Keratinocyte (primary cell): ENCODE measurements at regions not wholly inside any gene's neighbourhood (a gene's known extent, or its start where the extent isn't known, plus 50 kb on each side); places are given as distances from the start of the nearest gene placed in this dataset.

Experiments
- DNase-seq: peaks from one replicate; pipeline ENCODE4 v3.0.0-alpha.2; 2011; ENCODE audit warnings: low read depth, missing footprints, low spot score
- FAIRE-seq: peaks from 2 replicates; lab custom pipeline; 2011; peaks lifted over from hg19 to GRCh38; lab: Jason Lieb, UNC
- H2AFZ ChIP-seq: 2 replicates; pipeline ENCODE4 v1.6.0; 2012; ENCODE audit warnings: low read length, control low read depth, inconsistent platforms; ENCODE audit not compliant: control insufficient read depth
- H3K27ac ChIP-seq: 2 replicates; pipeline ENCODE4 v1.5.1; 2011; ENCODE audit warnings: low read length; ENCODE audit not compliant: control insufficient read depth, insufficient read depth
- H3K27me3 ChIP-seq: 3 replicates; pipeline ENCODE4 v1.6.0; 2011; ENCODE audit warnings: low read length; ENCODE audit not compliant: control insufficient read depth, insufficient read depth; ENCODE audit errors: extremely low read depth
- H3K36me3 ChIP-seq, 2 experiments: 2 replicates in 1 of 2; 3 replicates in 1 of 2; pipeline ENCODE4 v1.5.1; 2011; ENCODE audit warnings: low read length in 2 of 2, mild to moderate bottlenecking in 1 of 2; ENCODE audit not compliant: control insufficient read depth in 2 of 2, insufficient read depth in 2 of 2; ENCODE audit errors: extremely low read depth in 1 of 2
- H3K4me1 ChIP-seq: 3 replicates; pipeline ENCODE4 v1.5.1; 2011; ENCODE audit warnings: low read length; ENCODE audit not compliant: control insufficient read depth, insufficient read depth; ENCODE audit errors: extremely low read depth
- H3K4me2 ChIP-seq: 3 replicates; pipeline ENCODE4 v1.6.0; 2011; ENCODE audit warnings: low read depth, low read length; ENCODE audit not compliant: control insufficient read depth, insufficient read depth; ENCODE audit errors: extremely low read depth
- H3K4me3 ChIP-seq, 3 experiments: fragments of 200-600 bp in 1 of 3; sonication (generic) in 1 of 3; 2 replicates in 2 of 3; 3 replicates in 1 of 3; pipeline ENCODE4 v1.5.1; 2011 to 2016; ENCODE audit warnings: low read length in 3 of 3, mild to moderate bottlenecking in 3 of 3, control low read depth in 2 of 3, inconsistent platforms in 1 of 3, low read depth in 1 of 3, mixed read lengths in 1 of 3, mixed run types in 1 of 3, moderate library complexity in 1 of 3; ENCODE audit not compliant: control insufficient read depth in 2 of 3, insufficient read depth in 2 of 3; ENCODE audit errors: extremely low read depth in 1 of 3
- H3K79me2 ChIP-seq: 2 replicates; pipeline ENCODE4 v1.6.0; 2012; ENCODE audit warnings: low read length; ENCODE audit not compliant: control insufficient read depth, insufficient read depth
- H3K9ac ChIP-seq: 3 replicates; pipeline ENCODE4 v1.6.0; 2011; ENCODE audit warnings: low read length; ENCODE audit not compliant: control insufficient read depth, insufficient read depth; ENCODE audit errors: extremely low read depth
- H3K9me1 ChIP-seq: 3 replicates; pipeline ENCODE4 v1.6.0; 2011; ENCODE audit warnings: low read length; ENCODE audit not compliant: control insufficient read depth, insufficient read depth; ENCODE audit errors: extremely low read depth
- H3K9me3 ChIP-seq: 2 replicates; pipeline ENCODE4 v1.5.1; 2012; ENCODE audit warnings: low read depth, low read length; ENCODE audit not compliant: control insufficient read depth
- H4K20me1 ChIP-seq: 3 replicates; pipeline ENCODE4 v1.6.0; 2011; ENCODE audit warnings: low read length; ENCODE audit not compliant: control insufficient read depth, insufficient read depth; ENCODE audit errors: extremely low read depth
- EZH2 ChIP-seq: IDR thresholded peaks from one replicate; pipeline ENCODE4 v1.6.1; 2012; ENCODE audit warnings: inconsistent platforms, mild to moderate bottlenecking, low read length, moderate library complexity
- dilution Hi-C: fragments of 300-500 bp; cut with MboI; formaldehyde crosslinking; loops from one replicate; pipeline ENCODE4 v1.7.0; 2020; ENCODE audit warnings: low sequenced_read_pairs; ENCODE audit not compliant: extremely low pct_ligation_motif_present
- TF ChIP-seq, protein P1 (sequence below), 3 experiments: IDR thresholded peaks in 1 of 3; conservative IDR thresholded peaks in 1 of 3; optimal IDR thresholded peaks in 1 of 3; 2 replicates in 2 of 3; 3 replicates in 1 of 3; pipeline versions ENCODE3 to v1.5.1; 2011; ENCODE audit warnings: low read length in 3 of 3, mild to moderate bottlenecking in 3 of 3, moderate library complexity in 2 of 3, control low read depth in 1 of 3, inconsistent platforms in 1 of 3; ENCODE audit not compliant: insufficient read depth in 2 of 3; ENCODE audit errors: extremely low read depth in 1 of 3

GRCh38 chr12:58064666-58065065, 123.3 kb downstream of the ATP23 start:
- no peaks in the 10 kb centered on the region for H3K9me3 ChIP-seq
- no peak overlapping the region for H3K4me2 ChIP-seq
- H2AFZ ChIP-seq = no peak overlapping the region
- H4K20me1 ChIP-seq = no peaks in the 10 kb centered on the region
- no peak overlapping the region for H3K4me3 ChIP-seq
- peaks cover 37% of the 10 kb centered on the region for H3K4me1 ChIP-seq
- H3K79me2 ChIP-seq = no peaks in the 10 kb centered on the region
- H3K27me3 ChIP-seq = no peaks in the 10 kb centered on the region
- TF ChIP-seq, protein P1, sequence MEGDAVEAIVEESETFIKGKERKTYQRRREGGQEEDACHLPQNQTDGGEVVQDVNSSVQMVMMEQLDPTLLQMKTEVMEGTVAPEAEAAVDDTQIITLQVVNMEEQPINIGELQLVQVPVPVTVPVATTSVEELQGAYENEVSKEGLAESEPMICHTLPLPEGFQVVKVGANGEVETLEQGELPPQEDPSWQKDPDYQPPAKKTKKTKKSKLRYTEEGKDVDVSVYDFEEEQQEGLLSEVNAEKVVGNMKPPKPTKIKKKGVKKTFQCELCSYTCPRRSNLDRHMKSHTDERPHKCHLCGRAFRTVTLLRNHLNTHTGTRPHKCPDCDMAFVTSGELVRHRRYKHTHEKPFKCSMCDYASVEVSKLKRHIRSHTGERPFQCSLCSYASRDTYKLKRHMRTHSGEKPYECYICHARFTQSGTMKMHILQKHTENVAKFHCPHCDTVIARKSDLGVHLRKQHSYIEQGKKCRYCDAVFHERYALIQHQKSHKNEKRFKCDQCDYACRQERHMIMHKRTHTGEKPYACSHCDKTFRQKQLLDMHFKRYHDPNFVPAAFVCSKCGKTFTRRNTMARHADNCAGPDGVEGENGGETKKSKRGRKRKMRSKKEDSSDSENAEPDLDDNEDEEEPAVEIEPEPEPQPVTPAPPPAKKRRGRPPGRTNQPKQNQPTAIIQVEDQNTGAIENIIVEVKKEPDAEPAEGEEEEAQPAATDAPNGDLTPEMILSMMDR (optimal IDR thresholded peaks at IDR 0.05 in 1 of 3, IDR thresholded peaks at IDR 0.05 in 1 of 3, conservative IDR thresholded peaks at IDR 0.05 in 1 of 3; ENCODE audit: extremely low read depth in 1 of 3, insufficient read depth in 2 of 3, low read length in 3 of 3) = no peak
- no peak for TF ChIP-seq EZH2
- H3K27ac ChIP-seq = no peak overlapping the region
- H3K9me1 ChIP-seq = no peaks in the 10 kb centered on the region
- H3K36me3 ChIP-seq = no peaks in the 10 kb centered on the region
- no peak for FAIRE-seq
- H3K9ac ChIP-seq = no peak overlapping the region
- DNase-seq = no peak
- dilution Hi-C loops = no loop called here

DNA sequence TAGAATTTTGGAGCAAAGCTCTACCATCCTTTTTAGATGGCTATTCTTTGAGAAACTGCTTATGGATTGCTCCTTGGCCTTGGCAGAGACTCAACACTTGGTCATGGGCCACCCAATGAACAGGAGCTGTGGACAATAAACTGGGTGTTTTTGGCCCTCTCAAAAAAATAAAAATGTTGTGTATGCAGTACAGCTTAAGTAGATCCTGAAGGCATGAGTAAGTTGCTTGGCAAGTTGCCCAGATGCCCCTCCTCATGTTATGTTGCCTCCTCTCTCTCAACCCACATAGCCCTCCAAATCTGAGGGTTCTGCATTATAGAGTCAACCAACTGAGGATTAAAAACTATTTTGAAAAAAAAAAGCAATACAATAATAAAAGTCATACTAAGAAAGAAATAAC, 124.9 kb downstream of the ATP23 start:
- no peak overlapping the region for H3K27ac ChIP-seq
- H3K36me3 ChIP-seq = no peaks in the 10 kb centered on the region
- no peaks in the 10 kb centered on the region for H3K9me1 ChIP-seq
- dilution Hi-C loops = no loop called here
- no peak overlapping the region for H3K9ac ChIP-seq
- no peak for TF ChIP-seq EZH2
- TF ChIP-seq, protein P1 (optimal IDR thresholded peaks at IDR 0.05 in 1 of 3, IDR thresholded peaks at IDR 0.05 in 1 of 3, conservative IDR thresholded peaks at IDR 0.05 in 1 of 3; ENCODE audit: extremely low read depth in 1 of 3, insufficient read depth in 2 of 3, low read length in 3 of 3) = no peak
- H3K79me2 ChIP-seq = no peaks in the 10 kb centered on the region
- FAIRE-seq = peak; percentile 46
- no peak overlapping the region for H3K4me3 ChIP-seq
- H3K4me2 ChIP-seq = no peak overlapping the region
- no peaks in the 10 kb centered on the region for H3K27me3 ChIP-seq
- peaks cover 47% of the 10 kb centered on the region for H3K4me1 ChIP-seq
- H2AFZ ChIP-seq = peak overlapping the region; percentile 41
- DNase-seq = no peak
- no peaks in the 10 kb centered on the region for H3K9me3 ChIP-seq
- no peaks in the 10 kb centered on the region for H4K20me1 ChIP-seq
